ENCODE measurements at regions not wholly inside any gene's neighbourhood (a gene's known extent, or its start where the extent isn't known, plus 50 kb on each side); places are given as distances from the start of the nearest gene placed in this dataset.

DNA sequence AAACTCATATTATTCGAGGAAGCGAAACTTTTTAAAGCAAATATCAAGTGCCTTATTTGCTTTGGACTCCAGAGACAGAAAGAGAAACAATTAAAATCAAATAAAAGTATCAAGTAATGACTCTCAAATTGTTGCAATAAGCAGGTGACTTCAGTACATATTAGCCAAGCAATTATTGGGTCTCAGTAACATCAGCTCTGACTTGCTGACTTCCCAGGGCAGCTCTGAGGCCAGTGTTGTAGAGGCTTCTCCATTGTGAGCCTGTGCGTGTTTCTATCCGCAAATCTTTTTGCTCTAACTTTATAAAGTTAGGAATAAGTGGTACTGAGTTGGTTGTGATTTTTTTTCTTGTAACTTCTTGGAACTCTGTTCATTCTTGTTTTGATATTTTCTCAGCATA is 186.8 kb upstream of the PRLR start:
- intact Hi-C loops (cut with DNase I): no loop called here
- Histone ChIP-seq H3K4me1 (replicated peaks) (no peaks in the 10 kb centered on the region), H3K9me3 (no peaks in the 10 kb centered on the region), H3K27ac (no peak overlapping the region), H3K36me3 (no peaks in the 10 kb centered on the region), H3K27me3 (replicated peaks; ENCODE audit: insufficient read depth) (no peaks in the 10 kb centered on the region), H3K4me3 (no peak overlapping the region)
- TF ChIP-seq POLR2AphosphoS5 (IDR thresholded peaks at IDR 0.05) (no peak), POLR2A (IDR thresholded peaks at IDR 0.05) (no peak)
- TF ChIP-seq, protein P1, sequence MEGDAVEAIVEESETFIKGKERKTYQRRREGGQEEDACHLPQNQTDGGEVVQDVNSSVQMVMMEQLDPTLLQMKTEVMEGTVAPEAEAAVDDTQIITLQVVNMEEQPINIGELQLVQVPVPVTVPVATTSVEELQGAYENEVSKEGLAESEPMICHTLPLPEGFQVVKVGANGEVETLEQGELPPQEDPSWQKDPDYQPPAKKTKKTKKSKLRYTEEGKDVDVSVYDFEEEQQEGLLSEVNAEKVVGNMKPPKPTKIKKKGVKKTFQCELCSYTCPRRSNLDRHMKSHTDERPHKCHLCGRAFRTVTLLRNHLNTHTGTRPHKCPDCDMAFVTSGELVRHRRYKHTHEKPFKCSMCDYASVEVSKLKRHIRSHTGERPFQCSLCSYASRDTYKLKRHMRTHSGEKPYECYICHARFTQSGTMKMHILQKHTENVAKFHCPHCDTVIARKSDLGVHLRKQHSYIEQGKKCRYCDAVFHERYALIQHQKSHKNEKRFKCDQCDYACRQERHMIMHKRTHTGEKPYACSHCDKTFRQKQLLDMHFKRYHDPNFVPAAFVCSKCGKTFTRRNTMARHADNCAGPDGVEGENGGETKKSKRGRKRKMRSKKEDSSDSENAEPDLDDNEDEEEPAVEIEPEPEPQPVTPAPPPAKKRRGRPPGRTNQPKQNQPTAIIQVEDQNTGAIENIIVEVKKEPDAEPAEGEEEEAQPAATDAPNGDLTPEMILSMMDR (IDR thresholded peaks at IDR 0.05): no peak
- no peak for DNase-seq (ENCODE audit: low spot score)
- 50% methylated on average over 4 of the region's 4 CpGs for WGBS

DNA sequence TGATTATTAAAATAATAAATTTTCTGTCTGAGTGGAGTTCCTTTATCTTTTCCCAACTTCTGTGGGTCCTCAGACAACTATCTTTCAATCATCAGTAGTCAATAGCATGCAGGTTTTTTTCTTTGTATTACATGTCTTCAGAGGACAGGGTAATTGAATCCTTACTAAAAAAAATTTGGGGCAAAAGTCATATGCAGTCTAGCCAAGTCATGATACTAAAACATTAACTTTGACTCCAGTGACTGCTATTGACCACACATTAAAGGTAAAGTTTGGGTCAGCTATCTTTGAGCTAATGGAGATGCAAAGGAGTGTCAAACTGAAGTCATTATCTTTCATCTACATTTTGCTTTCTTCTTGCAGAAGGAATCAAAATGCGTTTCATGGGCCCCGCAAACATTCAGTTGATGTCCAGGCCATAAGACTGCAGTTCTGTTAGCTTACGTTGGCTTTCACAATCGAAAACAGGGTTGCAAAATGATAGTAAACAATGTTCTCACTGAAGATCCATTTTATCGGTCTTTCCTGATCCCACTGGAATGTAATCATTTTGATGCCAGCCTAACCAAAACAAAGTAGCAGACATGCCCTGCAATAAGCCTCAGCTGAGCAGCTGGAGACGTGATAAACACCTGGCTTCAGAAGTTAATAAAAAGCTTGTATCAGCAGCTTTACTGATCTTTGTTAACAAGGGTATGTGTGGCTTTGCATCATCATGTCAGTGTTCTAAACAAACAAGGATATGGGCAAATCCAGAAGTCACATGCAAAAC is 186.1 kb upstream of the PRLR start:
- Histone ChIP-seq H3K27ac (no peak overlapping the region), H3K9me3 (no peaks in the 10 kb centered on the region), H3K4me1 (replicated peaks) (no peaks in the 10 kb centered on the region), H3K4me3 (no peak overlapping the region), H3K27me3 (replicated peaks; ENCODE audit: insufficient read depth) (no peaks in the 10 kb centered on the region), H3K36me3 (no peaks in the 10 kb centered on the region)
- WGBS: 35% methylated on average over 6 of the region's 6 CpGs
- TF ChIP-seq POLR2AphosphoS5 (IDR thresholded peaks at IDR 0.05): no peak
- TF ChIP-seq, protein P1 (IDR thresholded peaks at IDR 0.05): no peak
- TF ChIP-seq POLR2A (IDR thresholded peaks at IDR 0.05): no peak
- intact Hi-C loops (cut with DNase I): no loop called here
- DNase-seq (ENCODE audit: low spot score): no peak

DNA sequence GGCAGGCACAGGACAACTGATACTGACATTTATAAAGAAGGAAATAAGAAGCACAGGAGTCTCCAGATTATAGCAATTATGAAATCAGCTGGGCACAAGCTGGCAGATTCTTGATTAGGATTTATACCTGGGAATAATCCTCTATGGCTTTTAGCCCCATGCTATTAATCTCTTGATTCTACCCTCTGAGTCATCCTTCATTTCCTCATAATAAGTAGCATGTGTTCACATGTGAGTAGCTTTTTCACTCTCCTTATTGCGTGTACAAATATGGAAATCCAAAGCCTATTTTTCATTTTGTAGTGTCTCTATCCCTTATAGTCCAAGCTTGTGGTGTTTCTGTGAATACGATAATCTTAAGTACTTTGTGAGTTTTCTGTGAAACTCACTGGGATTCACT is 185.0 kb upstream of the PRLR start:
- no peaks in the 10 kb centered on the region for H3K9me3 ChIP-seq
- DNase-seq (ENCODE audit: low spot score): no peak
- H3K27ac ChIP-seq: no peak overlapping the region
- H3K27me3 ChIP-seq (replicated peaks; ENCODE audit: insufficient read depth): no peaks in the 10 kb centered on the region
- intact Hi-C loops (cut with DNase I): no loop called here
- no peaks in the 10 kb centered on the region for H3K36me3 ChIP-seq
- H3K4me3 ChIP-seq: no peak overlapping the region
- H3K4me1 ChIP-seq (replicated peaks): no peaks in the 10 kb centered on the region
- 84% methylated on average over 2 of the region's 2 CpGs for WGBS
- TF ChIP-seq POLR2AphosphoS5 (IDR thresholded peaks at IDR 0.05) (no peak), POLR2A (IDR thresholded peaks at IDR 0.05) (no peak)
- TF ChIP-seq, protein P1 (IDR thresholded peaks at IDR 0.05): no peak

DNA sequence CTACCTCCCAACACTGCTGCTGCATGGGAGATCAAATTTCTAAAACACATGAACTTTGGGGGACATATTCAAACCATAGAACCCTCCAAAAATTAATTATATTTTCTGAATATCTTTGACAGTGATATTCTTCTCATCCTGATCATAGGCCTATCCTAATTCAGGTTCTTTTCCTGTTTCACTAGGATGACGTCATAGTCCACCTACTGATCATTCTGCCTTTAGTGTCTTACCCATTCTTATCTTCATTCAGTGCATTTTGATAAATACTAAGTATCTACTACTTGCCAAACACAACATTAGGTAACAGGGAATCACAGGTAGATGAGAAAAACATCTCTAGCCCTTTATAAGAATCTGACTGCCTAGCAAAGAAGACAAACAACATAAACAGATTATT is 179.1 kb upstream of the PRLR start:
- no peak overlapping the region for H3K27ac ChIP-seq
- no peaks in the 10 kb centered on the region for H3K36me3 ChIP-seq
- no peak overlapping the region for H3K4me3 ChIP-seq
- no peaks in the 10 kb centered on the region for H3K9me3 ChIP-seq
- 91% methylated on average over 1 of the region's 1 CpG for whole genome bisulfite sequencing
- no peak for TF ChIP-seq POLR2AphosphoS5 (IDR thresholded peaks at IDR 0.05)
- no peak for TF ChIP-seq POLR2A (IDR thresholded peaks at IDR 0.05)
- TF ChIP-seq, protein P1 (IDR thresholded peaks at IDR 0.05): no peak
- H3K27me3 ChIP-seq (replicated peaks; ENCODE audit: insufficient read depth): no peaks in the 10 kb centered on the region
- DNase-seq (ENCODE audit: low spot score): no peak
- intact Hi-C loops (cut with DNase I): no loop called here
- no peaks in the 10 kb centered on the region for H3K4me1 ChIP-seq (replicated peaks)

DNA sequence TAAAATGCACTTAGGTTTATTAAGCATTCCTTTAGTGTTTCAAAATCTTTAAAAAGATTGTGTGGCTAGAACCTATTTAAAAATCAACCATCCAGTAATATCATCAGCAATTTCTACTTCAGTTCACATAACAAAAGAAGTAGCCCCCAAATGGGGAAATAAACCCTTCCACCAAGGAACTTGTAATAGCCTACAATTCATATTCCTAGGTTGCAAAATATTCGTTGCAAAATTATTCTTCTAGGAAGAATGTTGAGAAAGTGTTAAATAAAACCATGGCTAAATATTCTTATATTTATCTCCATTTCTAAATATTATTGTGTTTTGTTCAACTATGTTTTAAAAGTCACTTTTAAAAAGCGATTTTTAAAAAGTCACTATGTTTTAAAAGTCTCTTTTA is 177.9 kb upstream of the PRLR start:
- WGBS: 90% methylated on average over 2 of the region's 2 CpGs
- DNase-seq (ENCODE audit: low spot score): no peak
- no peaks in the 10 kb centered on the region for H3K36me3 ChIP-seq
- H3K27ac ChIP-seq: no peak overlapping the region
- no peak overlapping the region for H3K4me3 ChIP-seq
- intact Hi-C loops (cut with DNase I): no loop called here
- TF ChIP-seq POLR2AphosphoS5 (IDR thresholded peaks at IDR 0.05) (no peak), POLR2A (IDR thresholded peaks at IDR 0.05) (no peak)
- TF ChIP-seq, protein P1 (IDR thresholded peaks at IDR 0.05): no peak
- no peaks in the 10 kb centered on the region for H3K4me1 ChIP-seq (replicated peaks)
- H3K9me3 ChIP-seq: no peaks in the 10 kb centered on the region
- H3K27me3 ChIP-seq (replicated peaks; ENCODE audit: insufficient read depth): no peaks in the 10 kb centered on the region
